Hepatocyte (in vitro differentiated cells): ENCODE measurements at regions not wholly inside any gene's neighbourhood (a gene's known extent, or its start where the extent isn't known, plus 50 kb on each side); places are given as distances from the start of the nearest gene placed in this dataset.

Experiments used
- EZH2 ChIP-seq: fragments of 200-600 bp; sonication (generic); IDR thresholded peaks from 2 replicates; pipeline ENCODE4 v1.6.1; 2016; ENCODE audit warnings: antibody characterized with exemption, mild to moderate bottlenecking, borderline replicate concordance
- EZH2phosphoT487 ChIP-seq: fragments of 200-600 bp; sonication (generic); IDR thresholded peaks from one replicate; pipeline ENCODE4 v1.6.1; 2018; ENCODE audit warnings: antibody characterized with exemption, mild to moderate bottlenecking, low read depth, moderate library complexity; ENCODE audit not compliant: unreplicated experiment, severe bottlenecking
- TF ChIP-seq, protein P1 (sequence below): fragments of 200-600 bp; sonication (generic); IDR thresholded peaks from 2 replicates; pipeline ENCODE4 v1.5.1; 2016; ENCODE audit warnings: antibody characterized with exemption, mild to moderate bottlenecking; ENCODE audit not compliant: poor library complexity

DNA sequence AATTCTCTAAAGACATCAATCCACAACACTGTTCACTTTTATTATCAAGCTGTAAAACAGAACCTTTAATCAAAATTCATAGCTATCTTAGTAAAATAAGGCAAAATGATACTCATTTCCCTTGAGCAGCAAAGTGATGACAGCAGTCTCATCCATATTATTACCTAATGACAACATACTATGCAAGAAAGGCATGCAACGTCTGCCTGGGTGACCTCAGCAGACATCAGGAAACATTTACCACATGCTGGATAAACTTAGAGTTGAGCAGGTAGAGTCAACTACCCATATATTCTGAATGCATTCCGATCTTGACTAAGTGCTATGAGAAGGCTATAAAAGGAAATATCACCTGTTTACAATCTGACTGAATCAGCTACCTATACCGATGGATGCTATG is 145.1 kb downstream of the SIPA1L2 start:
- TF ChIP-seq, protein P1, sequence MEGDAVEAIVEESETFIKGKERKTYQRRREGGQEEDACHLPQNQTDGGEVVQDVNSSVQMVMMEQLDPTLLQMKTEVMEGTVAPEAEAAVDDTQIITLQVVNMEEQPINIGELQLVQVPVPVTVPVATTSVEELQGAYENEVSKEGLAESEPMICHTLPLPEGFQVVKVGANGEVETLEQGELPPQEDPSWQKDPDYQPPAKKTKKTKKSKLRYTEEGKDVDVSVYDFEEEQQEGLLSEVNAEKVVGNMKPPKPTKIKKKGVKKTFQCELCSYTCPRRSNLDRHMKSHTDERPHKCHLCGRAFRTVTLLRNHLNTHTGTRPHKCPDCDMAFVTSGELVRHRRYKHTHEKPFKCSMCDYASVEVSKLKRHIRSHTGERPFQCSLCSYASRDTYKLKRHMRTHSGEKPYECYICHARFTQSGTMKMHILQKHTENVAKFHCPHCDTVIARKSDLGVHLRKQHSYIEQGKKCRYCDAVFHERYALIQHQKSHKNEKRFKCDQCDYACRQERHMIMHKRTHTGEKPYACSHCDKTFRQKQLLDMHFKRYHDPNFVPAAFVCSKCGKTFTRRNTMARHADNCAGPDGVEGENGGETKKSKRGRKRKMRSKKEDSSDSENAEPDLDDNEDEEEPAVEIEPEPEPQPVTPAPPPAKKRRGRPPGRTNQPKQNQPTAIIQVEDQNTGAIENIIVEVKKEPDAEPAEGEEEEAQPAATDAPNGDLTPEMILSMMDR: no peak
- TF ChIP-seq EZH2: no peak
- no peak for TF ChIP-seq EZH2phosphoT487
